GM21528 (cell line): ENCODE measurements at regions not wholly inside any gene's neighbourhood (a gene's known extent, or its start where the extent isn't known, plus 50 kb on each side); places are given as distances from the start of the nearest gene placed in this dataset.

ENCODE experiments used
- ATAC-seq: cut with Tn5 transposase; IDR thresholded peaks from one replicate; pipeline ENCODE4 v1.9.1; 2021; ENCODE audit warnings: mild to moderate bottlenecking, moderate library complexity; ENCODE audit not compliant: unreplicated experiment, low FRiP score

- no peak for ATAC-seq
Observed at GRCh38 chr5:93019896-93020295, 561.1 kb downstream of the NR2F1-AS1 start.

- no peak for ATAC-seq
Observed at GRCh38 chr5:93018461-93018860, 562.6 kb downstream of the NR2F1-AS1 start.

- ATAC-seq = no peak
Observed at GRCh38 chr5:93017849-93018248, 563.2 kb downstream of the NR2F1-AS1 start.

GRCh38 chr5:93017376-93017775, 563.6 kb downstream of the NR2F1-AS1 start:
- no peak for ATAC-seq

GRCh38 chr5:93010616-93011015, 570.4 kb downstream of the NR2F1-AS1 start:
- no peak for ATAC-seq

GRCh38 chr5:93010037-93010436, 571.0 kb downstream of the NR2F1-AS1 start:
- ATAC-seq = no peak

GRCh38 chr5:93008502-93009207, 572.4 kb downstream of the NR2F1-AS1 start:
- ATAC-seq = no peak

GRCh38 chr5:93006915-93007314, 574.1 kb downstream of the NR2F1-AS1 start:
- ATAC-seq = no peak

- no peak for ATAC-seq
Observed at GRCh38 chr5:92998456-92998855, 582.6 kb downstream of the NR2F1-AS1 start.

- ATAC-seq = no peak
Observed at GRCh38 chr5:92994392-92994791, 586.6 kb downstream of the NR2F1-AS1 start.

GRCh38 chr5:92992073-92992472, 588.9 kb downstream of the NR2F1-AS1 start:
- ATAC-seq = no peak

- ATAC-seq = no peak
Observed at GRCh38 chr5:92991581-92992067, 589.4 kb downstream of the NR2F1-AS1 start.

- ATAC-seq = no peak
Observed at GRCh38 chr5:92990771-92991170, 590.2 kb downstream of the NR2F1-AS1 start.

GRCh38 chr5:92981001-92981400, 600.0 kb downstream of the NR2F1-AS1 start:
- ATAC-seq = no peak

GRCh38 chr5:92980491-92980890, 600.5 kb downstream of the NR2F1-AS1 start:
- no peak for ATAC-seq

GRCh38 chr5:92979716-92980115, 601.3 kb downstream of the NR2F1-AS1 start:
- ATAC-seq = no peak

GRCh38 chr5:92977846-92978540, 603.0 kb downstream of the NR2F1-AS1 start:
- no peak for ATAC-seq

GRCh38 chr5:92976156-92976555, 604.9 kb downstream of the NR2F1-AS1 start:
- no peak for ATAC-seq

- no peak for ATAC-seq
Observed at GRCh38 chr5:92969781-92970237, 611.2 kb downstream of the NR2F1-AS1 start.

GRCh38 chr5:92969191-92969780, 611.7 kb downstream of the NR2F1-AS1 start:
- ATAC-seq = no peak

- no peak for ATAC-seq
Observed at GRCh38 chr5:92963800-92964199, 617.2 kb downstream of the NR2F1-AS1 start.
